Neural cell (in vitro differentiated cells): ENCODE measurements at regions not wholly inside any gene's neighbourhood (a gene's known extent, or its start where the extent isn't known, plus 50 kb on each side); places are given as distances from the start of the nearest gene placed in this dataset.

ENCODE experiments used
- EZH2 ChIP-seq: fragments of 200-600, 300-800 bp; shearing (Covaris generic), sonication (generic); IDR thresholded peaks from 2 replicates; pipeline ENCODE4 v1.6.1; 2014; ENCODE audit warnings: antibody characterized with exemption, low read length, borderline replicate concordance, mild to moderate bottlenecking; ENCODE audit not compliant: insufficient read depth, poor library complexity, severe bottlenecking
- MXI1 ChIP-seq: fragments of 450-650 bp; conservative IDR thresholded peaks from 2 replicates; pipeline ENCODE4 v1.6.1; 2014; ENCODE audit warnings: antibody characterized with exemption, mild to moderate bottlenecking; ENCODE audit not compliant: poor library complexity, severe bottlenecking
- POLR2AphosphoS5 ChIP-seq: IDR thresholded peaks from 2 replicates; pipeline ENCODE4 v1.6.1; 2012
- TAF1 ChIP-seq: IDR thresholded peaks from 2 replicates; pipeline ENCODE4 v1.6.1; 2012; ENCODE audit warnings: low read depth
- TF ChIP-seq, protein P1 (sequence below): fragments of 450-650 bp; IDR thresholded peaks from 2 replicates; pipeline ENCODE4 v1.5.1; 2014; ENCODE audit warnings: antibody characterized with exemption, mild to moderate bottlenecking, moderate library complexity; ENCODE audit not compliant: poor library complexity, severe bottlenecking

DNA sequence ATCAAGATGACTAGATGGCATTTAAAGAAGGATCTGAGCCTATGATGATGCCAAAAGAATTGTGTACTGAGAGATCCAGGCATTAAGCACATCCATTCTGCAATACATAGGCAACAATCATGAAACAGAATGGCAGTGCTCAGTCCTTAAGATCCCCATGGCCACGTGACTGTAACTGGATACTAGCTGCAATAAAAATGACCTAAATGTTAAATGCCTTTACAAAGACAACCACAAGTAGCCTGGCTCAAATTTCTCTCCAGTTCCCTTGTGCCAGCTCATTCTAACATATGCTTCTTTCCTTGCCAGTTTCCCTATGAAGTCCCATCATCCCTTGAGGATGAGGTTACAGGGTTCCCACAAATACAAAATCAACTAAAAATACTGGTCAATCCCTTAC, 148.3 kb upstream of the GHR start:
- TF ChIP-seq EZH2 (no peak), POLR2AphosphoS5 (no peak), TAF1 (no peak), MXI1 (no peak)
- TF ChIP-seq, protein P1, sequence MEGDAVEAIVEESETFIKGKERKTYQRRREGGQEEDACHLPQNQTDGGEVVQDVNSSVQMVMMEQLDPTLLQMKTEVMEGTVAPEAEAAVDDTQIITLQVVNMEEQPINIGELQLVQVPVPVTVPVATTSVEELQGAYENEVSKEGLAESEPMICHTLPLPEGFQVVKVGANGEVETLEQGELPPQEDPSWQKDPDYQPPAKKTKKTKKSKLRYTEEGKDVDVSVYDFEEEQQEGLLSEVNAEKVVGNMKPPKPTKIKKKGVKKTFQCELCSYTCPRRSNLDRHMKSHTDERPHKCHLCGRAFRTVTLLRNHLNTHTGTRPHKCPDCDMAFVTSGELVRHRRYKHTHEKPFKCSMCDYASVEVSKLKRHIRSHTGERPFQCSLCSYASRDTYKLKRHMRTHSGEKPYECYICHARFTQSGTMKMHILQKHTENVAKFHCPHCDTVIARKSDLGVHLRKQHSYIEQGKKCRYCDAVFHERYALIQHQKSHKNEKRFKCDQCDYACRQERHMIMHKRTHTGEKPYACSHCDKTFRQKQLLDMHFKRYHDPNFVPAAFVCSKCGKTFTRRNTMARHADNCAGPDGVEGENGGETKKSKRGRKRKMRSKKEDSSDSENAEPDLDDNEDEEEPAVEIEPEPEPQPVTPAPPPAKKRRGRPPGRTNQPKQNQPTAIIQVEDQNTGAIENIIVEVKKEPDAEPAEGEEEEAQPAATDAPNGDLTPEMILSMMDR = no peak
